GM19467 (cell line): ENCODE measurements at regions not wholly inside any gene's neighbourhood (a gene's known extent, or its start where the extent isn't known, plus 50 kb on each side); places are given as distances from the start of the nearest gene placed in this dataset.

Experiments
- ATAC-seq: cut with Tn5 transposase; IDR thresholded peaks from one replicate; pipeline ENCODE4 v1.9.1; 2021; ENCODE audit warnings: mild to moderate bottlenecking, moderate library complexity; ENCODE audit not compliant: unreplicated experiment

- ATAC-seq = no peak
Measured at GRCh38 chr10:4048236-4048864, 263.3 kb upstream of the KLF6 start.

DNA sequence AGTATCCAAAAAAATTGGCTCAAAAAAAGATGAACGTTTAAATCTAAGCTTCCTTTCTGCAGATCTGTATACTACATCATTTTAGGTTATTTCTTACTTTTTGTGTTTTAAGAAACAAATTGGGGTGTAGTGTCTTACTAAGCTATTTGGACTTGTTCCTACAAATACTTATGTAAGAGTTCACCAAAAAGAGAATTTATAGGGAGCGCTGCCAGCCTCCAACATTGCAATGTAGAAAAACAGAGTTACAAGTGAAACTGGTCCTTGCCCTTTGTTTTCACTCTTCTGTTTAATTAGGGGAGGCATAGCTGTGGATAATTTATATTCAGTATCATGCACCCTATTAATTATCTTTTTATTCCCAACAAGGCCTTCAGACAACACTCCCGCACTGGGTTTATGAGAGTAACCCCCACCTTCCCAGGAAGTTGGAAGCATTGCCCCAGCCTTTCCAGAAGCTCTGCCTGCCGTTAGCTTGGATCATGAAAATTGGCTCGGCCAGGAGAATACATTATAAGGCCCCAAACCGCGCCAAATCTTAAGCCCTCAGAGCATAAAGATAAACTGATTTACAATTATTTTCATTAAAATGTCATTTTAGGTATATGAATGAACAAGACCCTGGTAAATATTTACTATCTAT, 261.8 kb upstream of the KLF6 start:
- ATAC-seq = no peak

- no peak for ATAC-seq
Measured at GRCh38 chr10:4046030-4046429, 261.0 kb upstream of the KLF6 start.

- no peak for ATAC-seq
Measured at GRCh38 chr10:4043897-4044665, 259.1 kb upstream of the KLF6 start.

DNA sequence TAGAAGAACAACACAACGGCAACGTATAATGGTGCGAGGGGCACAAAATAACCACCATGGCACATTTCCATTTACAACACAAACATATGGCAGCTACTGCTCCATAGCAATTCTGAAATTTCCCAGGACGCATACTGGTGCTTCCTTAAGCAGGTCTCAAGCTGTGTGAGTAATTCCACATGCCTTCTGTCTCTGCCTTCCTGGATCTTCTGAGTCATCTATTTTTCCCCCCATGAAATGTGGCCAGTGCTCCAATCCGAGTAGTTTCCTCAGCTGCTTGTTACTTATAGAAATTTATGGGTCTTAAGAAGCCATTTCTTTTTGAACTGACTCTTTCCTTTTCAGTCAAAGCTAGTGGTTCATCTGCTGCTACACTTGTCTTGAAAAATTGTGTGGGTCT, 256.6 kb upstream of the KLF6 start:
- no peak for ATAC-seq

- ATAC-seq = no peak
Measured at GRCh38 chr10:4038000-4038399, 253.0 kb upstream of the KLF6 start.

DNA sequence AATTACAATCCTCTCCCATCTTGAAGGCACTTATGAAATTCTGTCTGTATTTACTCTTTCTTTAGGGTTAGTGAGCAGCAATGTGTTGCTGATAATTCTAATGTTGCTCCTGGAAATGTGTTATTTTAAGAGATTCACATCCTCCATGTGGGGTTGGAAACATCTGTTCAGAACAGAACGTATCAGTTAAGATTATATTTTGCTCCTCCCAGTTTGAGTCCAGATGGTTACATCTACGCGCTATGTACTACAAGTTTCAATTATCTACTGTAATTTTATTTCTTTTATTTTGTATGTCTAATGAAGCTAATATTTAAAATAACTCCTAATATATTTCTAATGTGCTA, 250.6 kb upstream of the KLF6 start:
- no peak for ATAC-seq

DNA sequence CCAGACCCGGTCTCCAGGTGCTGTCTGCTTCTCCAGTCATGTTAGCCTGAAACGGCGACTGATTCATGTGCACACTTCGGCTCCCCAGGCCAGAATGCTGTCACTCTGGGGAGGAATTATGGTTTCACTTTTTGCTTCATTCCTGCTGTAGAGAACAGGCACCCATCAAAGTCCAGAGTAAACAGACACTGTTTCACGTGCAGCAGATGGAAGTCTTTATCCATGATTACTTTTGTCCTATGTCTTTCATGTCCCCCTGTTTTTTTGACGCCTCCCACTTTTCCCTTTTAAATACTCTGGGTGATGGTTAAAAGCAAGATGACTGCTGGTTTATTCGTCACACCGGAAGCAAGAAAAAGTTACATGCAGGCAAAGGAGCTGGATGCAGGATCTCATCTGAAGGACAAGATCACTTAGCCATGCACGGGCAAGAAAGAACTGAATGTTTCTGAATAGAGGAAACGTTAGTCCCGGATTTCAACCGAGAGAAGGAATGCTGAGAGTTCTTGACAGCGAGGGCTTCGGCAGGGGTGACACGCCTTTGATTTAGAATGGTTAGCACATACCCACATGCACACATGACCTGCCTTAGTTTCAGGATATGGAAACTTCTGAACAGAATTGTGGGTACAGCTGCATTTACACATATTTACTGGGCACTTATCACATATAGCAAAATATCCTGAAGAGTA, 250.0 kb upstream of the KLF6 start:
- no peak for ATAC-seq

GRCh38 chr10:4033341-4033896, 248.4 kb upstream of the KLF6 start:
- peak; percentile 85 for ATAC-seq

DNA sequence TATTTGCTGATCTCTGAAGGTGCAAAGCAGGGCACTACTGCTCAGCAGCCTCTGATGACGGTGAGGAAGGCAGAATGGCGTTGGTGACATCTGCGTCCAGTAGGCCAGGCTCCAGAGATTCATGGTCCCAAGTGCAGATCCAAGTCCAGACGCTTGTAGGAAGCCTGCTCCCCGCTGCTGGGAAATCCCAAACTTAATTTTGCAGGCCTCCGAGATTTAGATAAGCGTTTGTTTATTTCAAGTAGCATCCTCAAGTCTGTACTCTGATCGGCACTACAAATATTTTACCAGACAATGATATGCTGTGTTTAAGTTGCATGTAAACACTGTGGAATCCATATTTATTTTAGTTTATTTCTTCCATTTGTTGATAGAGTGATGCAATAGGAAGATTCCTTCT, 244.9 kb upstream of the KLF6 start:
- ATAC-seq = no peak

DNA sequence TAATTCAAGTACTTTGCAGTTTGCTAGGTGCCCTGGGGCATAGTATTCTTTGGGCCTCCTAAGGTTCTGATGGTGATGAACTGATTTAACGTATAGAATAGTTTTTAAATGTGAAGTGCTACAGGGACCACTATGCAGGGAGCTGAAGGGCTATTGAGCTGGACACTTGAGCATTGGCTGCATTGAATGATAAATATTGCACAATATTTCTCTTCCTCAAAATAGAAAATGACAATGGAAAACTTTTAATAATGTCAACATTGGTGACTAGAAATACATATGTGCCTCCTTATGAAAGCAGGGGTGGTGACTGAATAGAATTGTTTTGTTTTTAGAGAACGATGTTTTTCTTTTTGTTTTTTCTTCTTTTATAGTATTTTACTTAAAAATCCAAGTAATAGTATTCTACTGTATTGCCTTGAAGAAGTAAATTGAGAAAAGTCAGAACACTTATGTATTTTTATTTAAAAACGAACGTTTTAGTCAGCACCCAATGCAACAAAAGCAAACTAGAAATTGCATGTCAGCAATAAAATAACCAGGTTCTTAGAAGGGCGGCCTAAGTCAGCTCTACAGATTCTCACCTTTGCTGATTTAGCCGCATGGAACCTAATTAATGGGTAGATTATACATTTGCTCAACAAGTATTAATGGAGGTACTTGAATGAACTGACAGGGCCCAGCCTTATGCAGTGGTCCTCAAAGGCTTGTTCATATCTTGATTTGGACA, 244.0 kb upstream of the KLF6 start:
- ATAC-seq = no peak

DNA sequence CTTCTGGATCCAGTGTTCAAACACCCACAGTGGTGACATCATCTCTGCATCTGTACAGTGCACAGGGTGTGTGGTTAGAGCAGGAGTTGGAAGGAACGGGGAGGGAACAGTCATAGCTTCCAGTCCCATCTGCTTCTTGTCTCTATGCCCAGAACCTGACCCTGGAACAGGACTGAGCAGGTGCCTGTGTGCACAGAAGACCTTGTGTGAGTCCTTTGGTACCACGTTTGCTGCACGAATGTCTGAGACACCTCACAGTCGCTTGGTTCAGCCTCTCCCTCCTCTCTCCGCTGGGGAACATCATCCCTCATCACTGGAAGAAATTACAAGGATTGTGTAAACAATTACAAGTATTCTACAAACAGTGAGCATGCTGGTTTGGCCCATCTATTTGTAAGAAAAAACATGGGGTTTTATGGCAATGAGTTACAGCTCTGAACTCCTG, 243.0 kb upstream of the KLF6 start:
- no peak for ATAC-seq

DNA sequence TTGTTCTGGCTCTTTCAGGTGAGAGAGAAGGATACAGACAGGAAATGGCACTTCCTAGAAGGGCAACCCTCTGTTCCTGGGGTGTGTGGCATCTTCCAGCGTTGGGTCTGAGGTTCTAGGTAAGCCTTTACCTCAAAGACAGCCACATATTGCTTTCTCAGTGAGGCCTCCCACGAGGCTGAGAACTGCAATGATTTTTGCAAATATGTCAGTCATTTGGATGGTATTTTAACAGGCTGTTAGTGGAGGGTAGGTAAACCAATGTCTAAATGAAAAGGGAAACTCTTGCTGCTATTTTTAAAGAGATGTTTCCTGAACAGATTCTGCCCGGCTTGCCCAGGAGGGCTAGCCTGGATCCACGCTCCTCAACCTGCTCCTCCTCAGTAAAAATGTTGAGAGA, 240.3 kb upstream of the KLF6 start:
- no peak for ATAC-seq

- no peak for ATAC-seq
Measured at GRCh38 chr10:4024516-4025245, 239.7 kb upstream of the KLF6 start.

- ATAC-seq = no peak
Measured at GRCh38 chr10:4024027-4024426, 239.0 kb upstream of the KLF6 start.

GRCh38 chr10:4022473-4022872, 237.5 kb upstream of the KLF6 start:
- ATAC-seq = no peak

DNA sequence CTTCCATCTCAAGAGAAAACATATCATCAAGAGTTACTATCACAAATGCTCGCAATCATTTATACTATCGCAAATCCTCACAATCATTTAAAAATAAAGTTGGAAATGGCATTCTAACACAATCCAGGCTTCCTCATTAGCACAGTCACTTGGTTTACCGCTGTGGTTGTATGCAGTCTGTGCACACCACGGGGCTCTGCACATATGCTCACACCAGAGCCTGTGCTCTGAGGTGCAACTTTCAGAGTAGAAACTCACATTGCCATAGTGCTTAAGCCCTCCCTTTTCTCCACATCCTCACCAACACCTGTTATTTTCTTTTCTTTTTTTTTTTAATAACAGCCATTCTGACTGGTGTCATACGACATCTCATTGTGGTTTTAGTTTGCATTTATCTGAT, 235.6 kb upstream of the KLF6 start:
- ATAC-seq = no peak

GRCh38 chr10:4018054-4018511, 233.1 kb upstream of the KLF6 start:
- ATAC-seq = no peak

GRCh38 chr10:4017336-4017735, 232.3 kb upstream of the KLF6 start:
- ATAC-seq = no peak

GRCh38 chr10:4016214-4016740, 231.3 kb upstream of the KLF6 start:
- ATAC-seq = no peak
